Adrenal gland (tissue), 9 donors: ENCODE measurements at regions not wholly inside any gene's neighbourhood (a gene's known extent, or its start where the extent isn't known, plus 50 kb on each side); places are given as distances from the start of the nearest gene placed in this dataset.
"Not testable (repeated sequence)": the region's sequence is repeated elsewhere in the genome, so short reads cannot be mapped to it uniquely, and the experiment has no call there.

Source experiments
- DNase-seq, 7 donors: peaks; one replicate each; pipeline ENCODE4 v3.0.0-alpha.2; 2019 to 2020
- H3K27ac ChIP-seq, 5 donors: fragments of 200-600 bp; sonication (generic) in 4 of 5; 1 replicate in 3 of 5; 2 replicates in 2 of 5; pipeline versions ENCODE4 v1.5.1 to v1.8.0; 2016 to 2020; ENCODE audit warnings: mild to moderate bottlenecking in 1 of 5
- H3K27me3 ChIP-seq: fragments of 200-600 bp; 2 replicates; pipeline ENCODE4 v1.8.0; 2021
- H3K36me3 ChIP-seq, 2 donors: fragments of 200-600 bp; replicated peaks in 1 of 2; 1 replicate in 1 of 2; 2 replicates in 1 of 2; pipeline versions ENCODE4 v1.5.1 to v1.8.0; 2018 to 2022
- H3K4me1 ChIP-seq, 2 donors: fragments of 200-600 bp; replicated peaks in 1 of 2; 1 replicate in 1 of 2; 2 replicates in 1 of 2; pipeline versions ENCODE4 v1.5.1 to v1.8.0; 2018 to 2021
- H3K4me3 ChIP-seq, 4 donors: fragments of 200-600 bp; sonication (generic) in 3 of 4; one replicate each; pipeline ENCODE4 v1.5.1; 2016 to 2018
- H3K9me3 ChIP-seq, 3 donors: fragments of 200-600 bp; sonication (generic) in 1 of 3; replicated peaks in 1 of 3; 1 replicate in 2 of 3; 2 replicates in 1 of 3; pipeline versions ENCODE4 v1.5.1 to v1.8.0; 2016 to 2021
- POLR2A ChIP-seq, 2 donors: fragments of 450-650 bp; IDR thresholded peaks; one replicate each; pipeline ENCODE4 v1.6.1; 2017; ENCODE audit warnings: antibody characterized with exemption in 2 of 2, mild to moderate bottlenecking in 2 of 2, moderate library complexity in 1 of 2
- WGBS, 4 donors: extraction: QIAGEN DNeasy Blood & Tissue Kit in 2 of 4; methylation state at CpG; one replicate each; pipeline versions ENCODE4 v1.1.5 to v1.1.7; 2013 to 2017; 5-methylcytosine and 5-hydroxymethylcytosine counted together
- intact Hi-C, 2 donors: fragments of 100-400 bp; cut with DNase I; formaldehyde crosslinking; loops; one replicate each; pipeline versions ENCODE4 v1.14.1 to v1.15.0; 2022 to 2023
- TF ChIP-seq, protein P1 (sequence below), 6 experiments: fragments of 450-650 bp in 4 of 6; fragments of 200-600 bp in 2 of 6; sonication (generic) in 1 of 6; IDR thresholded peaks; 1 replicate in 5 of 6; 2 replicates in 1 of 6; pipeline versions ENCODE4 v1.5.1 to v1.8.0; 2016 to 2021; ENCODE audit warnings: antibody characterized with exemption in 6 of 6, mild to moderate bottlenecking in 2 of 6, moderate library complexity in 1 of 6
- donor health status: healthy with polysubstance abuse.
- donor health status: Bipolar disorder and iron deficiency.
- donor health status: DM: yes; HTN: yes; CAD: no.
- donor health status: DM: no; HTN: no; CAD: no.
- donor health status: DM: no; HTN: no; CAD: no.

DNA sequence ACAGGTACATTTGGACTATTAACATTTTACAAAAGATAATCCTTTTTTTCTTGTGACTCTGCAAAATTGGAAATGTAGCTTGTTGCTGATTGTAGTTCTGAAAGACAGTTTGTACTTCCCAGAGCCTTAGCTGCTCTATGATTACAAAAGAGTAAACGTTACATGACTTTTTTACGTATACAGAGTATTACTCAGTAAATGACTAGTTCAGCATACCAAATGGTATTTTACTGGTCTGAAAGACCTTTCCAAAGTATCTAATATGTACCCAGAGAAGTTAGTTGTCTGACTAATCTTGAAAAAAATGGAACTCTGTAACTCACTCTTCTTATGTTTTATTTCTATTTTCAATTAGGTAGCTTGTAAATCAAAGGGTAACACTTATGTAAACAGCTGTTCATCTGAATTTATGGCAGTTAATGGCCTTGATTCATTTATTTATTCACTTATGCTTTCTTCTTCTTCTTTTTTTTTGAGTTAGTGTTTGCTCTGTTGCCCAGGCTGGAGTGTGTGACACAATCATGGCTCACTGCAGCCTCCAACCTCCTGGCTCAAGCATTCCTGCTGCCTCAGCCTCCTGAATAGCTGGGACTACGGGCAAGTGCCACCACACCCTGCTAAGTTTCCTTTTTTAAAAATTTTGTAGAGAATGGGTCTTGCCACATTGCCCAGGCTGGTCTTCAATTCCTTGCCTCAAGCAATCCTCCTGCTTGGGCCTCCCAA lies 151.7 kb downstream of the C3orf38 start:
- no peak for DNase-seq
- H3K4me3 ChIP-seq: no peak overlapping the region
- no peak for TF ChIP-seq POLR2A (IDR thresholded peaks at IDR 0.05)
- TF ChIP-seq, protein P1, sequence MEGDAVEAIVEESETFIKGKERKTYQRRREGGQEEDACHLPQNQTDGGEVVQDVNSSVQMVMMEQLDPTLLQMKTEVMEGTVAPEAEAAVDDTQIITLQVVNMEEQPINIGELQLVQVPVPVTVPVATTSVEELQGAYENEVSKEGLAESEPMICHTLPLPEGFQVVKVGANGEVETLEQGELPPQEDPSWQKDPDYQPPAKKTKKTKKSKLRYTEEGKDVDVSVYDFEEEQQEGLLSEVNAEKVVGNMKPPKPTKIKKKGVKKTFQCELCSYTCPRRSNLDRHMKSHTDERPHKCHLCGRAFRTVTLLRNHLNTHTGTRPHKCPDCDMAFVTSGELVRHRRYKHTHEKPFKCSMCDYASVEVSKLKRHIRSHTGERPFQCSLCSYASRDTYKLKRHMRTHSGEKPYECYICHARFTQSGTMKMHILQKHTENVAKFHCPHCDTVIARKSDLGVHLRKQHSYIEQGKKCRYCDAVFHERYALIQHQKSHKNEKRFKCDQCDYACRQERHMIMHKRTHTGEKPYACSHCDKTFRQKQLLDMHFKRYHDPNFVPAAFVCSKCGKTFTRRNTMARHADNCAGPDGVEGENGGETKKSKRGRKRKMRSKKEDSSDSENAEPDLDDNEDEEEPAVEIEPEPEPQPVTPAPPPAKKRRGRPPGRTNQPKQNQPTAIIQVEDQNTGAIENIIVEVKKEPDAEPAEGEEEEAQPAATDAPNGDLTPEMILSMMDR (IDR thresholded peaks at IDR 0.05): no peak
- intact Hi-C loops: no loop called here
- H3K36me3 ChIP-seq: no peaks in the 10 kb centered on the region
- WGBS, 4 donors: 56 to 74% (median 65%) methylated on average over 3 of the region's 3 CpGs
- H3K4me1 ChIP-seq: no peaks in the 10 kb centered on the region
- no peaks in the 10 kb centered on the region for H3K9me3 ChIP-seq
- no peaks in the 10 kb centered on the region for H3K27me3 ChIP-seq
- no peak overlapping the region for H3K27ac ChIP-seq

DNA sequence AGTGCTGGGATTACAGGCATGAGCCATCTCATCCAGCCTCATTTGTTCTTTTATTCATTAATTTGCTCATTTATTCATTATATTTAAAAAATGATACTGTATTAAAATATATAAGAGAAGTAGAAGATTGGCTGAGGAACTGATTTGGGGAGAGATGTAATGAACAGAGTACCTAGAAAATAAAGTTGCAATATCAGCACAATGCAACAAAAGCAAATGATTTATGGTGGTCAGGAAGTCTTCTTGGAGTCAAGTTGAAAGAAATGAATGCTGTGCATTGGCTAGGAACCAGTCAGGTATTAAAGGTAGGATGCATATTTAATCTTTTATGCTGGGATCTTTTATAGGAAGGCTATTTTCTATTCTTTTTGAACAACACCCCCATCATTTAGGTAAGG lies 152.2 kb downstream of the C3orf38 start:
- Histone ChIP-seq H3K27me3 (no peaks in the 10 kb centered on the region), H3K4me1 (no peaks in the 10 kb centered on the region), H3K4me3 (no peak overlapping the region), H3K27ac (no peak overlapping the region), H3K36me3 (no peaks in the 10 kb centered on the region), H3K9me3 (no peaks in the 10 kb centered on the region)
- TF ChIP-seq POLR2A (IDR thresholded peaks at IDR 0.05): no peak
- TF ChIP-seq, protein P1 (IDR thresholded peaks at IDR 0.05): no peak
- DNase-seq: no peak
- intact Hi-C loops: no loop called here

DNA sequence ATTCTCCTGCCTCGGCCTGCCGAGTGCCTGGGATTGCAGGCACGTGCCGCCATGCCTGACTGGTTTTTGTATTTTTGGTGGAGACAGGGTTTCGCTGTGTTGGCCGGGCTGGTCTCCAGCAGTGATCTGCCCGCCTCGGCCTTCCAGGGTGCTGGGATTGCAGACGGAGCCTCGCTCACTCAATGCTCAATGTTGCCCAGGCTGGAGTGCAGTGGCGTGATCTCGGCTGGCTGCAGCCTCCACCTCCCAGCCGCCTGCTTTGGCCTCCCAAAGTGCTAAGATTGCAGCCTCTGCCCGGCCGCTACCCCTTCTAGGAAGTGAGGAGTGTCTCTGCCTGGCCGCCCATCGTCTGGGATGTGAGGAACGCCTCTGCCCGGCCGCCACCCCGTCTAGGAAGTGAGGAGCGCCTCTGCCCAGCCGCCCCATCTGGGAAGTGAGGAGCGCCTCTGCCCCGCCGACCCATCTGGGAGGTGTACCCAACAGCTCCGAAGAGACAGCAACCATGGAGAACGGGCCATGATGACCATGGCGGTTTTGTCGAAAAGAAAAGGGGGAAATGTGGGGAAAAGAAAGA lies 153.7 kb downstream of the C3orf38 start:
- intact Hi-C loops, H3K9me3 ChIP-seq, H3K27ac ChIP-seq, H3K4me1 ChIP-seq, H3K4me3 ChIP-seq, H3K36me3 ChIP-seq, H3K27me3 ChIP-seq, DNase-seq: not testable (repeated sequence)
- 86 to 94% (median 89%) methylated on average over 15 to 30 of the region's 30 CpGs for WGBS, 4 donors

DNA sequence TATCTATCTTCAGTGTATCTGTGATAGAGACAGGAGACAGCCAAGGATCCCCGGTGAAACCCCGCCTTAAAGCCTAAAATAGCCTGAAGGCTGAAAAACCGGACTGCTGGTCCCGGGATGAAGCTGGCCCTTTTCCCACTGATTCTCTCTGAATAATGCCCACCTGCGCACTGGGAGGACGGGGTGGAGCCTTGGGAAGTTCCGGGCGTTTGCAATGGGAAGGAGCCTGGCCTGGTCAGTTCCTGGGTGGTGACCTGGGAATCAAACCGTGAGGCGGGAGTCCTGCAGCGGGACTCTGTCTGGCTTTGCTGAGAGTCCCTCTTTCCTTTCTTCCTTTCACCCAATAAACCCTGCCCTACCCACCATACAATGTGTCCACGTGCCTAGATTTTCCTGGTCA lies 157.9 kb downstream of the C3orf38 start:
- Histone ChIP-seq H3K9me3 (no peaks in the 10 kb centered on the region), H3K4me3 (no peak overlapping the region), H3K36me3 (no peaks in the 10 kb centered on the region), H3K4me1 (no peaks in the 10 kb centered on the region), H3K27me3 (no peaks in the 10 kb centered on the region), H3K27ac (no peak overlapping the region)
- intact Hi-C loops: no loop called here
- no peak for TF ChIP-seq POLR2A (IDR thresholded peaks at IDR 0.05)
- TF ChIP-seq, protein P1 (IDR thresholded peaks at IDR 0.05): no peak
- DNase-seq: no peak
- 26 to 31% (median 27%) methylated on average over 10 to 12 of the region's 12 CpGs for WGBS, 4 donors

DNA sequence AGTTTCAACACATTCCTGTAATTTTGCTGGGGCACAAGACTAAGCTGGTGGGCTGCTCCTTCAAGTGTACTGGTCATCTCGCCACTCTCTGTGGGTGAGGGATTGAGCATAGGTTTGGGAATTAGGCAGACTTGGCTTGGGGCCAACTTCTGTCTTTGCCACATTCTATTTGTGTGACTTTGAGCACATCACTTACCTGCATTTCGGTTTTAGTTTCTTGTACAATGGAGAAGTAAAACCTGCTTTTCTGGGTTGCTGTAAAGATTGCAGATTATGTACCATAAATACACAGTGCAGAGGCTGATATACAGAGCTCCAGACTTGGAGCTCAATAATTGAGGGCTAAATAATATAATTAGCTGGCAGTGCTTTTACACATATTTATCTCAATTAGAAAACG lies 162.1 kb downstream of the C3orf38 start:
- no peak for TF ChIP-seq POLR2A (IDR thresholded peaks at IDR 0.05)
- TF ChIP-seq, protein P1 (IDR thresholded peaks at IDR 0.05): no peak
- no peaks in the 10 kb centered on the region for H3K9me3 ChIP-seq
- H3K27me3 ChIP-seq: no peaks in the 10 kb centered on the region
- H3K36me3 ChIP-seq: no peaks in the 10 kb centered on the region
- intact Hi-C loops: no loop called here
- no peak overlapping the region for H3K4me3 ChIP-seq
- WGBS, 4 donors: 49 to 70% (median 63%) methylated on average over 3 of the region's 3 CpGs
- H3K4me1 ChIP-seq: no peaks in the 10 kb centered on the region
- H3K27ac ChIP-seq: no peak overlapping the region
- no peak for DNase-seq
